SU-DHL-6 (cell line): ENCODE measurements at regions not wholly inside any gene's neighbourhood (a gene's known extent, or its start where the extent isn't known, plus 50 kb on each side); places are given as distances from the start of the nearest gene placed in this dataset.

Source experiments
- CTCF ChIP-seq: fragments of 200-600 bp; sonication (generic); IDR thresholded peaks from one replicate; pipeline ENCODE4 v1.5.1; 2017; ENCODE audit warnings: antibody characterized with exemption, mild to moderate bottlenecking, low read length, moderate library complexity; ENCODE audit not compliant: insufficient read depth, poor library complexity, severe bottlenecking
- EZH2phosphoT487 ChIP-seq: fragments of 200-600 bp; sonication (generic), shearing (Covaris generic); conservative IDR thresholded peaks from 2 replicates; pipeline ENCODE4 v1.6.1; 2018; ENCODE audit warnings: mild to moderate bottlenecking, antibody characterized with exemption, low read length, moderate library complexity, mixed read lengths

GRCh38 chr1:63205776-63206175 is 116.6 kb upstream of the FOXD3 start:
- TF ChIP-seq CTCF (no peak), EZH2phosphoT487 (no peak)
